HG03139 (cell line): ENCODE measurements at regions not wholly inside any gene's neighbourhood (a gene's known extent, or its start where the extent isn't known, plus 50 kb on each side); places are given as distances from the start of the nearest gene placed in this dataset.

Experiments
- ATAC-seq: cut with Tn5 transposase; IDR thresholded peaks from one replicate; pipeline ENCODE4 v1.9.1; 2021; ENCODE audit not compliant: unreplicated experiment

DNA sequence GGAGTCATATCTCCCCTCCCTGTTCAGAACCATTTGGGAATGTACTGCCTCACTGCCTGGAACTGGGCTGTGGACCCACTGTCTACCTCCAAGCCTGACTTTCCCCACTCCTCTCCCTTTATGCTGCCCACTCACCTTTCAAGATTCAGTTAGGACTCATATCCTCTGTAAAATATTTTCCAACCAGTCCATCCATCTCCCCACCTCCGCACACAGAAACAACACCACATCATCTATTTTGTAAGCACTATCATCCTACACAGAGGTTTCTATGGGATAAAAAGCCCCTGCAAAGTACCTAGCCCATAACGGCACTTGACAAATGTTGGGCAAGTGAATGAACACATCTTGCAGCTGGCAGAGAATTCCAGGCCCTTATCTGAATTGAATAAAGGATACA lies 250.8 kb downstream of the ANAPC1 start:
- ATAC-seq: no peak

DNA sequence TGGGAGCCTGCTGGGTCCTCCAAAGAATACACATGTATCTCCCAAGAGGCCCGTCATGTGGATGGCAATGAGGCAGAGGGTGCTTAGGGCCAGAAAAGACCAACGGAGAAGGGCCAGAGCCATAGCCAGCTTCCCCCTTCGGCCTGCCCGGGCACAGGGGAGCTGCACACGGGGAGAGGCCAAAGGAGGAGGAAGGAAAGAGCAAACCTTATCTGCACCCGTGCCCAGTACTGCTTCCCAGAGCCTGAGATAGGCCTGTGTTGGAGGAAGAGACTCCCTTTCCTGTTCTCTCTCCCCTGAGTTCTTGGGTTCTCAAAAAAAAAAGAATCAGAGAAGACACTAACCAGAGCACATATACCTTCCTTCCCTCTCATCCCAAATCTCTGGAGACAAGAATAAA lies 250.3 kb downstream of the ANAPC1 start:
- ATAC-seq: no peak

DNA sequence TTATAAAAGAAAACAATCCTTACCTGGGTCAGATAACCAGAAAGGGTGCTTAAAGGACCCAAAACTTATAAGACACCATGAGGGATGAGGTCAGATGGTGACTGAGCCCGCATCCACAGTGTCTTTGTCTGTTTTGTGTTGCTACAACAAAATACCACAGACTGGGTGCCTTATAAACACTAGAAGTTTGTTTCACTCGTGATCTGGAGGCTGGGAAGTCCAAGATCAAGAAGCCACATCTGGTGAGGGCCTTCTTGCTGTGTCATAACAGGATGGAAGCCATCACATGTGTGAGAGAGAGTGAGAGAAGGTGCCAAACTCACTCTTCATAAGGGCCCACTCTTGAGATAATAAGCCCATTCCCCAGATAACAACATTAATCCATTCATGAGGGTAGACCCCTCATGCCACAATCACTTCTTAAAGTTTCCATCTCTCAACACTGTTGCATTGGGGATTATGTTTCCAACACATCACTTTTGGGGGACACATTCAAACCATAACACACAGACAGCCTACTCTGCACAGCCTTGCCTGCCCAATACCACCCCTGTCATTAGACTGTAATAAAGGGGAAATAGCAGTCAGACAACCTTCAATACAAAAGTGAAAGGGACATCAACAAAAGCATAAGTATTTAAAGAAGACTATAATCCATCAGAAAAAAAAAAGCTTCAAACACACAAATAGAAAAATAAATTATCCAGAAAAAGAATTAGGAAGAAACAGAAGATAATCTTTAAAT lies 249.8 kb downstream of the ANAPC1 start:
- ATAC-seq: no peak

DNA sequence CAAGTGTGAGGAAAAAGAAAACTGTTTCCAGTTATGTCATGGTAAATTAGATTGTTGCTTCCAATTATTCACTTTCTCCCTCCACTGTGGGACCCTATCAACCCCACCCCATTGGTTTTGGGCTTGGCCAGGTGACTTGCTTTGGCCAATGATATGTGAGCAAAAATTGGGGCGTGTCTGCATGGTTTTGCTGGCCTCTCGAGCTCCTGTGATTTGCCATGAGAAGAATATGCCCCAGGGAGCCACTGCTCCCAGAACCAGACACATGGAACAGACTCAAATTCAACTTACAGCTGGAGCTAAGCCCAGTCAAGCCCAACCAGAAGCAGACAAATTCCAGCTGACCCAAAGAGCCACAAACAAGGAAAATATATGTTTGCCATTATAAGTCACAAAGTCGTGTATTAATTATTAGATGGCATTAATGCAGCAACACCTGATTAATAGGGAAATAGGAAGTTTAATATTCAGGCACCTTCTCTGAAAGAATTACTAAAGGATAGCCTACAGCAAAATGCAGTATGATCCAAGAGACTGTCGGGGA lies 248.9 kb downstream of the ANAPC1 start:
- ATAC-seq: no peak

DNA sequence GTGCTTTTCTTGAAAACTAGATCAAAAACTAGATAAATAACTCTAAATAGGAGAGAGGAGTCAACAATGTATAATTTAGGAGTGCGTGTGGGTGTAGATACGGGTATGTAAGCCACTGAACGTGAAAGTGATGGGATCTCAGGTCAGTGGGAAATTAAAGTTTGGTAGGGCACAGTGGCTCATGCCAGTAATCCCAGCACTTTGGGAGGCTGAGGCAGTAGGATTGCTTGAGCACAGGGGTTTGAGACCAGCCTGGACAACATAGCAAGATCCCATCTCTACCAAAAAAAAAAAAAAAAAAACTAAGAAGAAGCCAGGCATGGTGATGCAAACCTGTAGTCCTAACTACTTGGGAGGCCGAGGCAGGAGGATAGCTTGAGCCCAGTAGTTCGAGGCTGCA lies 247.1 kb downstream of the ANAPC1 start:
- ATAC-seq: no peak

DNA sequence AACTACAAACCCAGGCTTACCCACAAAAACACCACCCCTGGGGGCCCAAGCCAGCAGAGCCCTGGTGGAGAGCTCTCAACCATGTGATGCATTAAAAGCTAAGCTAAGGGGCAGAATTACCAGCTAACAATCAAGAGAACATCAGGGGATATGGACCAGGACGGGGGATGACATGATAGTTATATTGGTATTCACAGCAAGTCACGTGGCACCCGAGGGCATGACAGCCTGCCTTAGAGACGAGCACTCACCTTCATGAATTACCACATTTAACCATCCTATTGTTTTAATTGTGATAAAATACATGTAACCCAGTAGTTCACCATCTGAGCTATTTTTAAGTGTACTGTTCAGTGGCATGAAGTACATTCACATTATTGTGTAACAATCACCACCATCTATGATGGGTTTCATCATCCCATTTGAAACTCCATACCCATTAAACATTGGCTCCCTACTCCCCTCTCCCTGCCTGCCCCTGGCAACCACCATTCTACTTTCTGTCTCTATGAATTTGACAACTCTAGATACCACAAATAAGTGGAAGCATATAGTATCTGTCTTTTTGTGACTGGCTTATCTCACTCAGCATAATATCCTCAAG lies 245.6 kb downstream of the ANAPC1 start:
- no peak for ATAC-seq

DNA sequence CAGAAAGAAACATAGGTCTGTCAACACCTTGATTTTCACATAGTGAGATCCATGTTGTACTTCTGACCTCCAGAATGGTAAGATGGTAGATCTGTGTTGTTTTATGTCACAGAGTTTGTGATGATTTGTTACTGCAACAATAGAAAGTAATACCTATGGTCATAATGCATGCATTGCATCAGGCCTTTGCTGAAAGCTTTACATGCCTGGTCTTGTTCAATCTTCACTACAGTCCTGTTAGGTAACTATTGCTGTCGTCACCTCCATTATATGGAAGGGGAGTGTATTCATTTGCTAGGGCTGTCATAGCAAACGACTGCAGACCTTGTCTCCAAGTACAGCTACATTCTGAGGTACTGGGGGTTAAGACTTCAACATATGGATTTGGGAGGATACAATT lies 243.5 kb downstream of the ANAPC1 start:
- no peak for ATAC-seq

DNA sequence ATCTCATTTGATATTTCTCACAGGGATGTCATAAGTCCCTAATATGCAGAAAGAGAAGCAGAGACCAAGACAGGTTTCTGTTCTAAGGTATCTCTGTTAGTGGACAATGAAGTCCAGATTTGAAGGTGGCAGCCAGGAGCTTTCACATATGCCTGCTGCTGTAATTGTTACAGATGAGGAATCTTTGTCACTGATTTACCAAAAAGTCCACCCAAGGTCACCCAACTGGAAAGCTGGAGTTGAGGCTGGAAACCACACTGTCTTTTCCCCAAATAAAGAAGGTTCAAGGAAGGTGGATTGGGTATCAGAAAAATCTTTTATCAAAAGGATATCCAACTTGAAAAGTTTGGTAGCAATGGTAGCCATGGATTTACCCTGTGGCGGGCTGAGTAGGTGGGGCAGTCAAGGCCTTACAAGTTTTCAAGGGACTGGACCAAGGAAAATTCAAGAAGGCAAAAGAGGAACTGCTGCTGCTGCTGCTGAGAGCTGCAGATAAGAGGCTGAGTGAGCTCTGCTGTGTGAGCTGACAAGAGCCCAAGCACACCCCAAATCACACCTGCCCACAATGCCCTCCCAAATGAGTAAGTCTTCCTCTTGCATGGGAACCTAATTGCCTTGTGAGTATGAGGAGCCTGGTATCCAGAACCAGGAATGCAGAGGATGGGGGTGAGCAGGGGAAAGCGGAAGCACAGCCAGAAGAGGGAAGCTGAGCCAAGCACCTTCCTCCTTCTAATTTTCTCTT lies 241.2 kb downstream of the ANAPC1 start:
- ATAC-seq: no peak

DNA sequence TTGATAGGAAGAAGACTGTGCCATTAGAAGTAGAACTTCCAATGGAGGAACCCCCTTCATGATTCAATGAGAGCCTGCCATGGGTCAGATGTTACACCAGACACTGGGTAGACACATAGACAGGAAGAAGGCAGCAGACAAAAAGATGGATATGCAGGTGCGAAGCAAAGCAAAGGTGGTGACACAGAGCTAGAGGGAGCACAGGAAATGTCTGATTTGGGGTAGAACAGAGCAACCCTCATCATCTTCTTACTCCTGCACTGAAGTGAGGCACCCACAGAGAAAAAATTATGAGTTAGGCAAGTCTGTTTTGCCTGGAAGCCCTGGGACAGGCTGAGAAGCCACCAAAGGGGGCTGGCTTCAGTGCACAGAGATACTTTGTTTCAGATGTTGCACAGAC lies 240.2 kb downstream of the ANAPC1 start:
- no peak for ATAC-seq

DNA sequence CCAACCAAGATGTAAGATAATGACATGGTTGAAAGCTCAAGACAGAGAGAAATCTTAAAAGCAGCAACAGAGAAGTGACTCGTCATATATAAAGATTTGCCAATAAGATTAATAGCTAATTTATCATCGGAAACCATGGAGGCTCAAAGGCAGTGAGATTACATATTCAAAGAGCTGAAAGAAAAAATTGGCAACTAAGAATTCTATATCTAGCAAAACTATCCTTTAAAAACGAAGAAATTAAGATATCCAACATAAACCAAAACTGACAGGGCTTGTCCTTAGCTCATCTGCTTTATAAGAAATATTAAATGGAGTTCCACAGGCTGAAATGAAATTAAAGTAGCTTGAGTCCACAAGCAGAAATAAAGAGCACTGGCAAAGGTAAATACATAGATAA lies 236.6 kb downstream of the ANAPC1 start:
- no peak for ATAC-seq

DNA sequence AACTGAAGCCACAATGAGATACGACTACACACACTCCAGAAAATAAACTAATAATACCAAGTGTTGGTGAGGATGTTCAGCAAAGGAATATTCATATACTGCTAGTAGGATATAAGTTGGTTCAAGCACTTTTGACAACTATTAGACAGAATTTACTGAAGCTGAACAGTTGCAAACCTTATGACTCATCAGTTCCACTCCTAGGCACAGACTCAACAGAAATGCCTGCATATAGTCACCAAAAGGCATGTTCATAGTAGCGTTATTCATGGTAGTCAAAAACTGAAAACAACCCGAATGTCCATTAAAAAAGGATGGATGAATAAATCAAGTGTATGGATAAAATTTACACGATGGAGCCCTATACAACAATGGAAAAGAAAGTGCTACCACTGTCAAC lies 232.0 kb downstream of the ANAPC1 start:
- no peak for ATAC-seq

DNA sequence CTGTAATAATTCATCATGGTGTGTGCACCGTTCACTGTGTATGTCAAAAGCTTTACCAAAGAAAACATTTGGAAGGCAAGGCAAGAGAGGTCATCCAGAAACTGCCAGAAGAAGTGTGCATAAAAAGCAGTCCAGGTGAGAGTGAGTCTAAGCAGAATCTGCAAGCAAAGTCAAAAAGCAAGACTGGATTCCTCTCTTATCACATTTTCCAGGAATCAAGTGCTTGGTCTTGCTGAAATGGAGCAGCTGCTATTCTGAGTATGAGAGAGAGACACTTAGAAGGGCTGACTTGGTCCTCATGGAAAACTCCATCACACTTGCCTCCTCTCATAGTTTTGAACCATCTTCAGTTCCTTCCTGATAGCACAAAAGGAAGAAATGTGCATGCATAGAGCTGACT lies 231.3 kb downstream of the ANAPC1 start:
- no peak for ATAC-seq

DNA sequence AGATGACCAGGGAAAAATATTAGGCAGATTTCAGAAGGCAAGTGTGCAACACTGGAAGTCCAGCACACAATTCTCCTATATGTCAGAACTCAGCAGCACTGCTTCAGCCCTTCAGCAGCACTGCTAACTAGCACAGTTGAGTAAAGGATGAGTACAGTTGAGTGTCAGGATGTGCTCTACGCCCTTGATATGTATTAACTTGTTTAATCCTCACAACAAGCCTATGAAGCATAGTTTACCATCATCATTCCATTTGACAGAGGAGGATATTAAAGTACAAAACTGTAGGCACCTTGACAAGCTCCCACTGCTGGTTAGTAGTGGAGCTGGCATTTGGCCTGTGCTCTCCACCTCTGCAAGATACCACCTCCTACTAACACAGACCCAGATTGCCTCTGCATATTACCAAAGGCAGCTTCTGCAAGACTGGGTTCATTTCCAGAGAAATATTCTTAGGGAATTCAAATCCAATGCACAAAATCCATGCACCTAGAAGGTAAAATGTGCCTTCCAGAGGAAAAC lies 230.8 kb downstream of the ANAPC1 start:
- no peak for ATAC-seq

DNA sequence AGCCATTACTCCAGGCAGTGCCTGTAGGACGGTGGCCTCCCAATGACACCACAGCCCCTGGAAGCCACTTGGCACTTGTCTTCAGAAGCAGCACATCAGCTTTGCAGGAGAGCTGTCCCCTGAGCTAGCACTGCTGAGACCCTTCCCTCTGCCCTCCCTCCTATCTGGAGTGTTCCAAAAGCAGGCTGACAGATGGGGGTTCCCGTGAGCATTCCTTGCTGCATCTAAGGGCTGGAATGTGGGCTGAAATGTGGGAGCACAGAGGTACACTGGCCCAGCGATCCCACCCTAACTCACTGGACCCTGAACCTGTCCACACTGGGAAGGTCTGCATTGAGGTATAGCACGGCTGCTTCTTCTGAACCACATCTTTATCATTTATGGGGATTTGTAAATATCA lies 230.1 kb downstream of the ANAPC1 start:
- ATAC-seq: no peak

DNA sequence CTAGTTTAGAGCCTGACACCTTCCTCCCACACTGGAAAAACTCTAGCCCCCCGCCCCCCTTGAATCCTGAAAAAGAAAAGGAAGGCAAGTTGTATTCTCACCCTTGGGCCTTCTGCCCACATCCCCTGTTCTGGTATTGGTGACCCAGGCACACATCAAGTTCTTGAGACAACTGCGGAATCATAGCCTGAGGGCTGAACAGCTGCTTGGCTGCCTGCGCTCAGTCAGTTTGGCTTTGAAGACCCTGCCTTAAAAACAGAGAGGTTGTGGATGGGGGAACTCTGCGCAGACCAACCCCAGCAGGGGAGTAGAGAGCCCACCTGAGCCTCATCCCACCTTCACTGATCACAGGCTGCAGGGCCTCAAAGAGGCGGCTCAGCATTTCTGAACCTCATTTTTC lies 229.2 kb downstream of the ANAPC1 start:
- ATAC-seq: no peak

DNA sequence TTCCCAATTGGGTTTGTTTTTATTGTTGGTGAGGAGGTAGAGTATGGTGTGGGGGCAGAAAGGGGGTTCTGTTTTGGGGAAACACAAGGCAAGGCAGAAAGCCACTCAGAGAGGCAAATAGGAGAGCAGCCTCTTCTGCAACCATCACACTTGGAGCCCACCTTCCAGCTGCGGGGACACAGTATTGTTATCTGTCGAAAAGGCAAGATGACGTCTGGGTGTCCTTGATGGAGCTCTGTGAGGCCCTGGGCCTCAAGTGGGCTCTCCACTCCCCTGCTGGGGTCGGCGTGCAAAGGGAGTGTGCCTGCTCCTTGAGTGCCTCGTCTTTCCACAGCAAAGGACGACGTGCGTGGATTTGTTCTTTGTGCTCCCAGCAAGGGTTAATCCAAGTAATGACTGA lies 227.6 kb downstream of the ANAPC1 start:
- no peak for ATAC-seq

DNA sequence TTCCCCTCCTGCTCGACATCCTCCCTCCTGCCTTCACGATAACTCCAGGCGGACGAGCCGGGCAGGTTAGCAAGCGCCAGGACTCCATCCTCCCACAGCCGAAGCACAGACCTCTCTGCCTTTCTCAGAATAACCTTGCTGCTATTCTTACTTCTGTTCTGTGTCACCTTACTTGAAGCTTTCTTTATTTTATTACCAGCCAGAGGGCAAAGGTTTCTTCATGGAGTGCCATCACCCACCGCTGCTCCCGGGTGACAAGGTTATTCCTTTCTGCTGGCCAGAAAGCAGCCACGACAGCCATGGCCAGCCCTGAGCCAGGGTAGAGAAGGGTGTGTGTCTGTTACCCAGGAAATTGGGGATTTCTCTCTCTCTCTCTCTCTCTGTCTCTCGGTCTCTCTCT lies 227.1 kb downstream of the ANAPC1 start:
- ATAC-seq: no peak

DNA sequence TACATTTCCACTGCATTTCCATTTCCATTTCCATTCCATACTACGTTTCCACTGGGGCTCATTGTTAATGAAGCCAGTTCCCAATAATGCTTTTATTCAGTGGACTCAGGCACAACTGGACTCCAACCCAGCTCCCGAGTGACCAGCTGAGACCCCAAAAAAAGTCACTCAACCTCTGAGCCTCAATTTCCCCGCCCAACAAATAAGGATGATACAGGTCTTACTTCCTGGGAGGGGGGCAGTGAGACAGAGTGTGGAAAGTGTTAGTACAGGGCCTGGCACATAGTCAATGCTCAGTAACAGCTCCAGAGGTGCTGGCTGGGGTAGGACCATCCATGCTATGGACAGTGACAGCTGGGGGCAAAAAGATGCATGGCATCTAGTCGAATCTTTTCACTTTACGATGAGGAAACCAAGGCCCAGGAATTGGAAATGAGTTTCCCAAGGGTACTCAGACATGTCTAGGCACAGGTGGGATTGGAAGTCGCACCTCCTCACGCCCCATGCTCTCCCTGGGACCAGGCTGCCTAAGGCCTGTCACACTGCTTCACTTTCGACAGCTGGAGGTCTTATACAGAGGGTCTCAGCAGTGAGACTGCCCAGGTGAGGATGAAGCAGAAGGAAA lies 226.5 kb downstream of the ANAPC1 start:
- no peak for ATAC-seq

DNA sequence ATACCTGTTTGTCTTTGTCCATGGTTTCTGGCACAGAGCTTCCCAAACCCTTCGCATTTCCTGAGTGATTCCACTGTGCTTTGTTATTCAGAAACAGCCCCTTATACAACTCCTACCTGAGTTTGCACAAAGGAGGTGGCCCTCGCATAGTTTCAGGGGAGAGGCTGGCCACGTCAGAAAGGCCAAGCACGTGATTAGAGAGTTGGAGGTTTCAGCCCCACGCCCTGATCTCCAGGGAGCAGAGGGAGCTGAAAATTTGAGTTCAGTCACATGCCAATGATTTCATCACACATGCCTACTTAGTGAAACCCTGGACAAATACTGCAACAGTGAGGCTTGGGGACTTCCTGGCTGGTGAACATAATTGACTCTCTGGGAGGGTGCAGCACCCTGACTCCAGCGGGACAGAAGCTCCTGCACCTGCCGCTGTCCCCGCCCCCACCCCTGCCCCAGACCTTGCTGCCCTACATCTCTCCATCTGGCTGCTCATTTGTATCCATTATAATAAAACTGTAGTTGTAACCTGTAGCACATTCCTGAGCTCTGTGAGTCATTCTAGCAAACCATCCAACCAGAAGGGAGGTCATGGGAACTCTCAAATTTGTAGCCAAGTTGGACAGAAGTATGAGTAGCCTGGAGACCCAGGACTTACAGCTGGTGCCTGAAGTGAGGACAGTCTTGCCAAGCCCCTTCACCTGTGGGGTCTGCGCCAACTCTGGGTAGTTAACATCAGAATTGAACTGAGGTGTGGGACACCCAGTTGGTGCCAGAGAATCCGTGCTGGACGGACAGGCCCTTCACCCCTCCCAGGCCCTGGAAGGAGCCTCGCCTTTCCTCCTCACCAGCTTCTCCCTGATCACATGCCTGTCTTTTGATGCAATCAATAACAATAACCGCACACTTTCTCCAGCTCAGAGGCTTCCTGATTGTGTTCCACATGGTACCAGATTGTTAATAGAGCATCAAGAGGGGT lies 224.3 kb downstream of the ANAPC1 start:
- no peak for ATAC-seq

DNA sequence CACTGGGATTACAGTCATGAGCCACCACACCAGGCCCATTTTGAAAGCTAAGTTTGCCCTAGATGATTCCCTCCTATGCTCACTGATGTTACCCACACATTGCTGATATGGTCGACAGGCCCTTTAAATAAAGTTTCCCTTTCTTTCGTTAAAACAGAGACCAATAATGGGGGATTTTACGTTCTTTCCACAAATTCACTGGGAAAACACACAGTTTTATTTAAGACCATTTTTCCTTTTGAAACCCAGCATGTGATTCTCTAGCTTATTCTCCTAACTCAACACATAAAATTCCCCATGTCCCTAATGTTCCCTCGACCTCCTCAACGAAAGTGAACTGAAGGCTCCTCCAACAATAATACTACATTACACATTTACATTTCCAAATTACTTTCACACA lies 223.2 kb downstream of the ANAPC1 start:
- no peak for ATAC-seq
